Stimulated activated CD4-positive, alpha-beta T cell treated with anti-CD3 and anti-CD28 coated beads, Interleukin-12 subunit alpha, Interleukin-12 subunit beta, amount 100 ng/mL, for 48 hours (primary cell): ENCODE measurements at regions not wholly inside any gene's neighbourhood (a gene's known extent, or its start where the extent isn't known, plus 50 kb on each side); places are given as distances from the start of the nearest gene placed in this dataset.
"Not testable (repeated sequence)": the region's sequence is repeated elsewhere in the genome, so short reads cannot be mapped to it uniquely, and the experiment has no call there.

Experiments used
- DNase-seq, 3 donors: peaks; one replicate each; pipeline ENCODE4 v3.0.0-alpha.2; 2020; ENCODE audit warnings: low read depth in 2 of 3, low spot score in 1 of 3

GRCh38 chr3:139113993-139114375, 69.3 kb upstream of the PRR23C start:
- no peak for DNase-seq

GRCh38 chr3:139116631-139117030, 71.9 kb upstream of the PRR23C start:
- DNase-seq = not testable (repeated sequence)

GRCh38 chr3:139117136-139117675, 72.5 kb upstream of the PRR23C start:
- DNase-seq = no peak

GRCh38 chr3:139117883-139118760, 73.4 kb upstream of the PRR23C start:
- no peak for DNase-seq

GRCh38 chr3:139118835-139119234, 74.1 kb upstream of the PRR23C start:
- no peak for DNase-seq

- no peak for DNase-seq
Measured at GRCh38 chr3:139119331-139120025, 74.8 kb upstream of the PRR23C start.

- DNase-seq = no peak
Measured at GRCh38 chr3:139120086-139121056, 75.7 kb upstream of the PRR23C start.

GRCh38 chr3:139121513-139122220, 77.0 kb upstream of the PRR23C start:
- no peak for DNase-seq

GRCh38 chr3:139122221-139122581, 77.5 kb upstream of the PRR23C start:
- DNase-seq = no peak

GRCh38 chr3:139122612-139123011, 77.9 kb upstream of the PRR23C start:
- DNase-seq = no peak

GRCh38 chr3:139123377-139124095, 78.8 kb upstream of the PRR23C start:
- DNase-seq = no peak

- DNase-seq = no peak
Measured at GRCh38 chr3:139124197-139124596, 79.5 kb upstream of the PRR23C start.

GRCh38 chr3:139127101-139127500, 82.4 kb upstream of the PRR23C start:
- DNase-seq = no peak

GRCh38 chr3:139127629-139128028, 82.9 kb upstream of the PRR23C start:
- DNase-seq = not testable (repeated sequence)

- no peak for DNase-seq
Measured at GRCh38 chr3:139128803-139129202, 84.1 kb upstream of the PRR23C start.

- no peak for DNase-seq
Measured at GRCh38 chr3:139129892-139130291, 85.2 kb upstream of the PRR23C start.

- DNase-seq = no peak
Measured at GRCh38 chr3:139130390-139131140, 85.9 kb upstream of the PRR23C start.

GRCh38 chr3:139131951-139132350, 87.3 kb upstream of the PRR23C start:
- DNase-seq = no peak

- no peak for DNase-seq
Measured at GRCh38 chr3:139132976-139133375, 88.3 kb upstream of the PRR23C start.
